ENCODE measurements at regions not wholly inside any gene's neighbourhood (a gene's known extent, or its start where the extent isn't known, plus 50 kb on each side); places are given as distances from the start of the nearest gene placed in this dataset.

- TF ChIP-seq POLR2A (IDR thresholded peaks at IDR 0.05) (no peak), CTCF (IDR thresholded peaks at IDR 0.05) (no peak)
Observed at GRCh38 chr1:192476802-192477298, 98.7 kb upstream of the RGS1 start.
